CD4-positive, alpha-beta T cell treated with Interleukin-1 beta for 1 hour (primary cell): ENCODE measurements at regions not wholly inside any gene's neighbourhood (a gene's known extent, or its start where the extent isn't known, plus 50 kb on each side); places are given as distances from the start of the nearest gene placed in this dataset.
"Not testable (repeated sequence)": the region's sequence is repeated elsewhere in the genome, so short reads cannot be mapped to it uniquely, and the experiment has no call there.

Source experiments
- DNase-seq, 2 donors: peaks; one replicate each; pipeline ENCODE4 v3.0.0-alpha.2; 2020 to 2022

DNA sequence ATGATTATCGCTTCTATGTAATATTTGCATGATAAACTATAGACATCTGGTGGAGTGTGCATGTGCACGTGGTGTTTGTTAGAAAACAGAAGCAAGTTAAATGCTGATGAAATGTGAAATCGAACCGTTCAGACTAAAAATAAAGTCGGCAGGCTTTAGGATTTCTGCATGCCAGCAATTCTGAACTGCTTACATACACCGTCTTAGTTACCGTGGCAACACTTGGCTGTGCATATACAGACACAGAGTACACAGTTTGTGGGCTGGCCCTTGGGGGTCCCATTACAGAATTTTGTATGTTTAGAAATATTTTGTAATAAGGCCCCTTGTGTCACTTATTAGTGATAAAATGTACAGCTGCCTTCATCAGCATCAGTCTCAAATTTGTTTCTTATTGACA is 605.5 kb downstream of the RBFOX1 start:
- DNase-seq, result no peak

DNA sequence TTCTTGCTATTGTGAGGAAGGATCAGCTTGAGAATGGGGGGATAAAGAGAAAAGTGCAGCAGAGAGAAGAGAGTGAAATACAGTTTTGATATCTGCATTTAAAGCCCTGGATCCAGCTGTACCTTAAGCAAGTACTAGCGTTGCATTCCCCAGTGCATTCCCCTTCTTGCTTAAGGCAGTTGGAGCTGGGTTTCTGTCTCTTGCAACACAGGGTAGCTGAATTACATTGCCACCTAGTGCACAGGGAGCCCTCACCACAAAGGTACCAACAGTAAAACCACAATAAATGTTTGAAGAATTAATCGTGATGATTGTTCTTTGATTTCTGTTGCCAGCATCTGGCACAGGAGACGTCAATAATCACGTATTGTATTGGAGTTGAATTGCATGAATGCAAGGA is 588.7 kb downstream of the RBFOX1 start:
- no peak for DNase-seq

GRCh38 chr16:7919782-7920181 is 587.1 kb downstream of the RBFOX1 start:
- DNase-seq, result no peak

- DNase-seq, result no peak
These were observed 582.1 kb downstream of the RBFOX1 start for GRCh38 chr16:7914748-7915147.

DNA sequence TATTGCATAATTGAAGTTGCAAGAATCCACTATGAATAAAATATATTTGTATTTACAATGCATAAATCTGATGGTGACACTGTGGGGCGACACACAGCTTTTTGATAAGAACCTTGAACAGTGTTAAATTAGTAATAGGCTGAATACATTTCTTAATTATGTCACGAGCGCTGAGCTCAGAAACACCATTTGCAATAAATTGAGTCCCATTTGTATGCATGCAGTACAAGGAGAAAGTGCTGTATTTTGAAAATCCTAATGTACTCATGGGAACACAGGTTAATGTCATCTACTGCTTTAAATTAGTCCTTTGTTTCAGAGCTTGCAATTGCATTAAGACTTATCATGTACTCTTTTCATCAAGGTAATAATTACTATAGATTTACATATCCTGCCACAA is 579.5 kb downstream of the RBFOX1 start:
- DNase-seq, result no peak

- DNase-seq, result no peak
These were observed 577.5 kb downstream of the RBFOX1 start for GRCh38 chr16:7910116-7910515.

GRCh38 chr16:7888411-7888810 is 555.8 kb downstream of the RBFOX1 start:
- DNase-seq, result no peak

GRCh38 chr16:7887316-7887715 is 554.7 kb downstream of the RBFOX1 start:
- no peak for DNase-seq

GRCh38 chr16:7871979-7872378 is 539.3 kb downstream of the RBFOX1 start:
- no peak for DNase-seq

DNA sequence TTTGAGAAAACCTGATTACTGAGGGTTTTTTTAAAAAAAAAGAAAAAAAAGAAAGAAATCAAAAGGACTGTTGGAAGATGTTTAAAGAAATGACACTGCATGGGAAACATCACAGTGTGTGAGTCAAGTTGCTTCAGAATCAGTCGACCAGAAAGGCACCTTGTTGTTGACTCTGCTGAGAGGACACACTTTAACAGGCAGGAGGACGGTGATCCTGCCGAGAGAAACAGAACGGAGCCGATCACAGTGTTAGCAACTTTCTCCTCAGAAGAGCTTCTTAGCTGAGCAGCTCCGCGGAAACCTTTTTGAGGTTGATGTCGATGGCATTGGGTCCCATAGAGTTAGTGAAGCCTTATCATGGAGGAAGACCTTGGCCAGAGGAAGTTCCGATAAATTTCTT is 538.7 kb downstream of the RBFOX1 start:
- DNase-seq, result no peak

DNA sequence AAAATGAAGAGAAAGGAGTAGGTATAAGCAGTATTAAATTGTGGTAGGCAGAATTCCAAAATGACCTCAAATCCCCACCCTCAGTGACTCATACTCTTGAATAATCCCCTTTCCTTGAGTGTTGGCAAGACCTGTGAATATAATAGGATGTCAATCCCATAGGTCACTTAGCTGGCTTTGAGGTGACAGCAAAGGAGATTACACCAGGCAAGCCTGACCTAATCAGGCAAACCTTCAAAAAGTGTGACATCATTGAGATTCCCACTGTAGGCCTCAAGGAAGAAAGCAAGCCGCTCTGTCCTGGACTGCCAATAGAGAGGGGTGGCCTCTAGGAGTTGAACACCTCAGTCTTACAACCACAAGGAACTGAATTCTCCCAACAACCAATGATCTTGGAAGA is 535.2 kb downstream of the RBFOX1 start:
- DNase-seq, result no peak

DNA sequence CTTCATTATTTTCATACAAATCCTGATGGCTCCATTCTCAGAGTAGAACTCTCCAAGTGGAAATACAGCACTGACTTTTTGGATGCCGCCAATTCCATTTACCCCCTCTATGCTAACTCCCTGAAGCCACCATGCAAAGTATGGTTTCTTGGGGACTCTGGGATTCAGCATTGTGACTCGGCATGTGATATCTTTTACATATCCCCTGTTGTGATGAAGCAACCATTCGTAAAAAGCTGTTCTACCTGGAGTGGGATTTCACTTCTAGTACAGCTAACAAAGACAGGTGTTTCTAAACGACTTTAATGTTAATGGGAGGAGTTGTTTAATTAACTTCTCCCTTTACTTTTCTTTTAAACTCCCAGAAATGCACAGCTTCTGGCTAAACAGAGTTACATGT is 533.5 kb downstream of the RBFOX1 start:
- DNase-seq, result no peak

- DNase-seq, result not testable (repeated sequence)
These were observed 532.7 kb downstream of the RBFOX1 start for GRCh38 chr16:7865393-7865792.

DNA sequence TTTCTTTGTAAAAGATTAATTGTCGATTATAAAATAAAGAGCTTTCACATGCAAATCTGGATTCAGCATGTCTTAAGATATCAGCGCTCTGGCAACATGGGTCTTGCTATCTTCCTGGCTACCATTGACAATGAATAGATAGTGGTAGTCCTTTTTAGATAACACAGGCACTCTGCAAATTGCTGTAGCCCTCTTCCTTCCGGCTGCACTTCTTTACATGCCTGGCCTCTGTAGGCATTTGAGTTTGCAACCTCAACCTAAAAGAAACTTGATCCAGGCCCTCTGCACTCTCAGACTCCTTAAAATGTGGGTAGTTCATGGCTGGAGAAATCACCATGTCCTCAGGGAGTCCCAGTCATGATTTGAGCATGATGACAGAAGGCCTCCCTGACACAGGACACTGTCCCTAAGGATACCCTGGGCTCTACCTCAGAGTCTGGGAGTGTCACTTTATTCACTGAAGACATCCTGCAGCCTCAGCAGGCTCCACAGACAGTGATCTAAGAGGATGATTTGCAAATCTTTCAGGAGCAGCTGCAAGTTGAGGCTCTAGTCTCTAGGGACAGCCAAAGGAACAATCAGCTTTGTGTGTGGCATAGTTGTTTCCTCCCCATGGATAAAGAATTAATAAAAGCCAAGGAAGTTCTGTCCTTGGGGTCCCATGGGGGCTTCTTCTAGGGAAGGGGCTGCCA is 529.4 kb downstream of the RBFOX1 start:
- DNase-seq, result no peak

GRCh38 chr16:7853197-7853596 is 520.6 kb downstream of the RBFOX1 start:
- no peak for DNase-seq

DNA sequence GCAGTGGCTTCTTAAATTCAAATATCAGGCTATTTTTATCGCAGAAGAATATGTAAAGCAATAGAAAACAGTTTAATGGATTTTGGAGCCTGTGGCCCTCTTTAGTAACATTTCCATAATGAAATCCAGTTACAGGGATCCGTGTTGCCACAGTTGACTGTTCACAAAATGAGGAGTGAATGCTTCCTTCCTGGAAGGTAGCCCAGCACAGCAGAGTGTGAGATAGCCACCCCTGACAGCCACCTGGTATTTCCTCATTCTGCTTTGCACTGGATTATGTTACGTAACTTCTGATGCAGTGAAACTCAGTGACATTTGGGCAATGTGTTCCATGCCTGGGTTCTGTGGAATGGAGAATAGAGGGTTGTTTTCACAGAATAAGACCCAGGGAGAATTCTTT is 517.2 kb downstream of the RBFOX1 start:
- DNase-seq, result no peak

DNA sequence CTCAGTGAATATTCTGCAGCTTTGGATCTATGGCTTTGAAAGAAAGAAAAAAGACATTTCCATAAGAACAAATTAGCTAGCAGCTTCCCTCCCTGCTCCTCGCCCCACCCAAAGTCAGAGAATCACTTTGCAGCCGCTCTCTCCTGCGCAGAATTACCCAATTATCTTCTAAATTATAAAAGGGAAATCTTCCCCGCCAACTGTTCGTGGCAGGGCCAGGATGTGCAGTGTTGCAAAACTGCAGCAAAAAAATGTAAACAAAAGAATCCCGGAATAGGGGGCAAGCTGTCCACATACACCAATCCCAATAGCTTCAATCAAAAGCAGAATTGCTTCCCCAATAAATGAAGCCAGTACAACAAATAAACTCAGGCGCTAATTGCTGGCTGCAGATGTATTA is 510.6 kb downstream of the RBFOX1 start:
- no peak for DNase-seq

DNA sequence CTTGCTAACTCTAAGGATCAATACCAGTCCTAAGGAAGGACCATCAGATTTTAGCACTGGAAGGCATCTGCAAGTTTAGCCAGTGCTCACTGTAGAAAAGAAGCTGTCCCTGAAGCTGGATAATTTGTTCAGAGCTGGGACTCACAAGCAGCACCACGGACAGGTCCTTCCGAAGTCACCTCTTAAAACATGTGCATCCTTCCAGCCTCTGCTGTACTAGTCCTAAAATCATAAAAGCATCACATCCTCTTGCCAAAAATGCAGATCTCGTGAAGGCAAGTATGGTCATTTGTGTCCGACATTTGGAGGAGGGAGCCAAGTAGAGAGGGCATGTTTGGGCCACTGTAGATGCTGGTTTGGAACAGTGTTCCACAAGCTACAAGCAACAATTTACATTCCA is 506.9 kb downstream of the RBFOX1 start:
- DNase-seq, result no peak

GRCh38 chr16:7834771-7835431 is 502.3 kb downstream of the RBFOX1 start:
- no peak for DNase-seq

DNA sequence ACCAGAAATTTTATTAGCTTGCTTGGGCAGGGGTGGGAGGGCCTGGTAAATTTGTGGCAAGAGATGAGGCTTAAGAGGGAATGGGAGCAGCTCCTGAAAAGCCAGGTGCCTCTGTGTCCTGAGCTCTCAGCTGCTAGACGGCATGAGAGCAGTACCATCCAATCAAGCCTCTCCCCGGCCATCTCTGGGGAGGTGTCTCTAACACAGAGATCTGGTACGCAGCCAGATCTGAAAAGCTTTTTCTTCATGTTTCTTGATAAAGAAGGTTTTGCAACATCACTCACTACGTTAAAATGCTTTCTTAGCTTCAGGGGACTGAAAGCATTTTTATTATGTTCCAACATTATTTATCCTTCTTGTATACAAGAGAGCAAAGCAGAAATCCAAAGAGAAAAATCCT is 488.2 kb downstream of the RBFOX1 start:
- no peak for DNase-seq

DNA sequence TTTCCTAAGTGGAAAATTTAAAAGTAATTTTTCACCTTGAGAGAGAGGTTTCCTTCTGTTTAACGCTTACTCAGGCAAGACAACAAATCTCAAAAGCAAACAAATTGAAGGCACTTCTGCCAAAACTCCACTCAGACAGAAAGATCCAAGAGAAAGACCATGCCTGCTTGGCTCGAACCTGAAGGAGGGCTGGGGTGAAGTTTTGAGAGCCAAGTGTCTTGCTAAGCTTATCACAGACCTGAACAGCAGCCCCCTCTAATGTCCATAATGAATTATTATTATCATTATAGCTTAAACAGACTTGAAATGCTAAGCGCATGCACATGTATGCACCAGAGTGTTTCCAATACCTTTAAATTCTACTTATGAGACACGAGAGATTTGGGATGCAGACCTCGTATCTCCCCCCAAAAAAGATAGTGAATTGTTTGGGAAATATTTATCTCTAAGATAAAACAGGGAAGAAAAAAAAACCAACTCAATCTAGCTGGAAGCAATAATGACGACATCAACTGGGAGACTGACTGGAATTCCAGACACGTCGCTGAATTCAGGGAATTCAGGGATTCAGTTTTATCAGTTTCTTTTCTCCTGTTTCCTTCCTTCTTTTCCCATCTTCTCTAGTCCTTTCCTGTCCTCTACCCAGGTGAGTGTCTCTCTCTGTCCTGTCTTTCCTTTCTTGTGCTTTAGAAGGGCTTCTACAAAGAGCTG is 473.2 kb downstream of the RBFOX1 start:
- no peak for DNase-seq

- no peak for DNase-seq
These were observed 472.1 kb downstream of the RBFOX1 start for GRCh38 chr16:7804635-7805195.

- no peak for DNase-seq
These were observed 459.7 kb downstream of the RBFOX1 start for GRCh38 chr16:7792346-7792745.

DNA sequence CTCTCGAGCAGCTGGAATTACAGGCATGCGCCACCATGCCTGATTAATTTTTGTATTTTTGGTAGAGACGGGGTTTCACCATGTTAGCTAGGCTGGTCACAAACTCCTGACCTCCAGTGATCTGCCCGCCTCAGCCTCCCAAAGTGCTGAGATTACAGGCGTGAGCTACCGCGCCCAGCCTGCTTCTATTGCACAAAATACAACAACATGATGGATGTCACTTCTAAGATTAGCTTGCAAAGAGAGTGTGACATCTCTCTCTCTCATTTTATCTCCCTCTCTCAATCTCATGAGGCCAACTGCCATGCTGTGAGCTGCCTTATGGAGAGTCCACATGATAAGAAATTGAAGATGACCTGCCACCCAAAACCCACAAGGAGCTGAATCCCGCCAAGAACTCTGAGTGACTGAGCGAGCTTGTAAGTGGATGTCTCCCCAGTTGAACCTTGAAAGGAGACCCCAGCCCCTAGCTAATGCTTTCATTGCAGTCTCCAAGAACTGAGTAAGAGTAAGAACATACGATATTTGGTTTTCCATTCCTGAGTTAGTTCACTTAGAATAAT is 458.5 kb downstream of the RBFOX1 start:
- DNase-seq, result no peak
